ENCODE measurements at regions not wholly inside any gene's neighbourhood (a gene's known extent, or its start where the extent isn't known, plus 50 kb on each side); places are given as distances from the start of the nearest gene placed in this dataset.

DNA sequence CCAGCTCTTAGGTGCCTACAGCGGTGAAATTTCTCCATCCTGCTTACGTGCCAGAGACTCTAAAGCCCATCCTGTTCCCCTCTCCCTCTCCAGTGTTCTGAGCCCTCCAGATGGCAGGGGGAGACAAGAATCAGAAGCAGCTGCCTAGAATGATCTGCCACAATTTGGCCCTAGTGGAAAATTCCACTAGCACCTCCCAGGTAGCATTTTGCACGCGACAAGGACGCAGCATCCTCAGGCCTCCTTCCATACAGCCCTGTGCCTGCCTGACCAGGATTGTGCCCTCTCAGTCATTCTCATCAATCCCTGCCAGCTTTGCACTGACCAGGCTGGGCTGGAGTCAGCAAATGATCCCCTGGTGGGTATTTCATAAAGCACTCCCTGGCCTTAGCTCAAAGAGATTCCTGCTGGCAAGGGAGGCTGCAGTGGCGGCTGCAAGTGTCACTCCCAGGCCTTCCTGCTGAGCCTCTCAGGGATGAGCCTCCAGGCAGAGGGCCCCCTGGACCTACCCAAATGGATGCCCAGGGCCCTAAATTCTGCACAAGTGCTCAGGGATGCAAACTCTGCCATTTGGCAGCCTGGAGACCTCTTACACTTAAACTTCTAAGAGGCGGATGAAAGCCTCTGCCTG, 130.2 kb upstream of the ATP2B2 start:
- Histone ChIP-seq H3K9me3 (ENCODE audit: insufficient read depth, low read length, severe bottlenecking) (peaks cover 9% of the 10 kb centered on the region), H2AFZ (ENCODE audit: low read depth, low read length) (no peak overlapping the region), H3K36me3 (ENCODE audit: insufficient read depth, low read length) (no peaks in the 10 kb centered on the region), H3K27me3 (ENCODE audit: insufficient read depth, low read length, poor library complexity) (no peaks in the 10 kb centered on the region), H3K9ac (ENCODE audit: low read depth, low read length) (no peak overlapping the region), H3K27ac (ENCODE audit: low read length) (no peak overlapping the region), H3K4me1 (ENCODE audit: insufficient read depth, low read length) (no peaks in the 10 kb centered on the region), H3K79me2 (ENCODE audit: insufficient read depth, low read length) (no peaks in the 10 kb centered on the region), H3K4me3 (ENCODE audit: low read depth in 1 of 2, low read length in 2 of 2) (no peak overlapping the region), H4K20me1 (ENCODE audit: insufficient read depth, low read length) (no peaks in the 10 kb centered on the region), H3K4me2 (ENCODE audit: insufficient read depth, low read length) (no peak overlapping the region)
- ATAC-seq (ENCODE audit: insufficient read depth, low read depth), result no peak
- no peak for TF ChIP-seq EZH2 (IDR thresholded peaks at IDR 0.05; ENCODE audit: borderline replicate concordance, low read depth, low read length, severe bottlenecking)
- TF ChIP-seq, protein P1, sequence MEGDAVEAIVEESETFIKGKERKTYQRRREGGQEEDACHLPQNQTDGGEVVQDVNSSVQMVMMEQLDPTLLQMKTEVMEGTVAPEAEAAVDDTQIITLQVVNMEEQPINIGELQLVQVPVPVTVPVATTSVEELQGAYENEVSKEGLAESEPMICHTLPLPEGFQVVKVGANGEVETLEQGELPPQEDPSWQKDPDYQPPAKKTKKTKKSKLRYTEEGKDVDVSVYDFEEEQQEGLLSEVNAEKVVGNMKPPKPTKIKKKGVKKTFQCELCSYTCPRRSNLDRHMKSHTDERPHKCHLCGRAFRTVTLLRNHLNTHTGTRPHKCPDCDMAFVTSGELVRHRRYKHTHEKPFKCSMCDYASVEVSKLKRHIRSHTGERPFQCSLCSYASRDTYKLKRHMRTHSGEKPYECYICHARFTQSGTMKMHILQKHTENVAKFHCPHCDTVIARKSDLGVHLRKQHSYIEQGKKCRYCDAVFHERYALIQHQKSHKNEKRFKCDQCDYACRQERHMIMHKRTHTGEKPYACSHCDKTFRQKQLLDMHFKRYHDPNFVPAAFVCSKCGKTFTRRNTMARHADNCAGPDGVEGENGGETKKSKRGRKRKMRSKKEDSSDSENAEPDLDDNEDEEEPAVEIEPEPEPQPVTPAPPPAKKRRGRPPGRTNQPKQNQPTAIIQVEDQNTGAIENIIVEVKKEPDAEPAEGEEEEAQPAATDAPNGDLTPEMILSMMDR (IDR thresholded peaks at IDR 0.05; ENCODE audit: borderline replicate concordance, extremely low read depth, low read length, poor library complexity, severe bottlenecking), result no peak
- DNase-seq, result no peak

DNA sequence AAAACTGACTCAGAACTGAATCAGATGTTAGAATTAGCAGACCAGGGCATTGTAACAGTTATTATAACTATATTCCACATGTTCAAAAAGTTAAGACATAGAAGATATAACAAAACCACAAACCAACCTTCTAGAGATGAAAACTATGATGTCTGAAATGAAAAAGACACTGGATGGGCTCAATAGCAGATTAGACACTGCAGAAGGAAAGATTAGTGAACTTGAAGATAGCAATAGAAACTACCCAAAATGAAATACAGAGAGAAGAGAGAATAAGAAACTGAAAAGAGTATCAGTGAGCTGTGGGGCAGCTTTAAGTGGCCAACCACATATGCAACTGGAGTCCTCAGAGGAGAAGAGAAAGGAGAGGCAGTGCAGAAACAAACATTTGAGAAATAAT, 132.0 kb upstream of the ATP2B2 start:
- Histone ChIP-seq H3K27ac (ENCODE audit: low read length) (no peak overlapping the region), H3K4me3 (ENCODE audit: low read depth in 1 of 2, low read length in 2 of 2) (no peak overlapping the region), H3K36me3 (ENCODE audit: insufficient read depth, low read length) (no peaks in the 10 kb centered on the region), H3K4me1 (ENCODE audit: insufficient read depth, low read length) (no peaks in the 10 kb centered on the region), H3K9me3 (ENCODE audit: insufficient read depth, low read length, severe bottlenecking) (peaks cover 9% of the 10 kb centered on the region), H3K27me3 (ENCODE audit: insufficient read depth, low read length, poor library complexity) (no peaks in the 10 kb centered on the region), H3K9ac (ENCODE audit: low read depth, low read length) (no peak overlapping the region), H2AFZ (ENCODE audit: low read depth, low read length) (no peak overlapping the region), H4K20me1 (ENCODE audit: insufficient read depth, low read length) (no peaks in the 10 kb centered on the region), H3K79me2 (ENCODE audit: insufficient read depth, low read length) (no peaks in the 10 kb centered on the region), H3K4me2 (ENCODE audit: insufficient read depth, low read length) (no peak overlapping the region)
- DNase-seq (no peak), ATAC-seq (ENCODE audit: insufficient read depth, low read depth) (no peak)
- TF ChIP-seq, protein P1 (IDR thresholded peaks at IDR 0.05; ENCODE audit: borderline replicate concordance, extremely low read depth, low read length, poor library complexity, severe bottlenecking), result no peak
- no peak for TF ChIP-seq EZH2 (IDR thresholded peaks at IDR 0.05; ENCODE audit: borderline replicate concordance, low read depth, low read length, severe bottlenecking)

DNA sequence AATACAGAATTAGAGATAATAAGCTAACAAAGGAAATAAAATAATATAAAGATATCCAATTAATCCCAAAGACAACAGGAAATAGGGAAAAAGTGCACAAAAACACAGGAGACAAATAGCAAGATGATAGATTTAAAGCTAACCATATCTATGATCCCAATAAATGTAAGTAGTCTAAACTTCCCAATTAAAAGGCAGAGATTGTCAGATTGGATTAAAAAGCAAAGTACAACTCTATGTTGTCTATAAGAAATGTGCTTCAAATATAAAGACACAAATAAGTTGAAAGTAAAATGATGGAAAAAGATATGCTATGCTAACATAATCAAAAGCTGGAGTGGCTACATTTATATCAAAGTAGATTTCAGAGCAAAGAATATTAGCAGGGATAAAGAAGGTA, 133.1 kb upstream of the ATP2B2 start:
- H4K20me1 ChIP-seq (ENCODE audit: insufficient read depth, low read length), result no peaks in the 10 kb centered on the region
- DNase-seq (no peak), ATAC-seq (ENCODE audit: insufficient read depth, low read depth) (no peak)
- no peak overlapping the region for H3K4me3 ChIP-seq (ENCODE audit: low read depth in 1 of 2, low read length in 2 of 2)
- no peaks in the 10 kb centered on the region for H3K36me3 ChIP-seq (ENCODE audit: insufficient read depth, low read length)
- no peak overlapping the region for H3K4me2 ChIP-seq (ENCODE audit: insufficient read depth, low read length)
- TF ChIP-seq EZH2 (IDR thresholded peaks at IDR 0.05; ENCODE audit: borderline replicate concordance, low read depth, low read length, severe bottlenecking), result no peak
- TF ChIP-seq, protein P1 (IDR thresholded peaks at IDR 0.05; ENCODE audit: borderline replicate concordance, extremely low read depth, low read length, poor library complexity, severe bottlenecking), result no peak
- no peak overlapping the region for H2AFZ ChIP-seq (ENCODE audit: low read depth, low read length)
- no peaks in the 10 kb centered on the region for H3K4me1 ChIP-seq (ENCODE audit: insufficient read depth, low read length)
- peaks cover 9% of the 10 kb centered on the region for H3K9me3 ChIP-seq (ENCODE audit: insufficient read depth, low read length, severe bottlenecking)
- H3K27ac ChIP-seq (ENCODE audit: low read length), result no peak overlapping the region
- H3K27me3 ChIP-seq (ENCODE audit: insufficient read depth, low read length, poor library complexity), result peaks cover 3% of the 10 kb centered on the region
- no peaks in the 10 kb centered on the region for H3K79me2 ChIP-seq (ENCODE audit: insufficient read depth, low read length)
- no peak overlapping the region for H3K9ac ChIP-seq (ENCODE audit: low read depth, low read length)
